ENCODE measurements at regions not wholly inside any gene's neighbourhood (a gene's known extent, or its start where the extent isn't known, plus 50 kb on each side); places are given as distances from the start of the nearest gene placed in this dataset.

- ChIA-PET CTCF (no interaction called here), POLR2A (no interaction called here)
- Mint-ChIP-seq H3K27ac (no peak overlapping the region), H3K36me3 (ENCODE audit: low read depth) (no peaks in the 10 kb centered on the region), H3K27me3 (no peaks in the 10 kb centered on the region), H3K4me3 (no peak overlapping the region), H3K4me1 (no peaks in the 10 kb centered on the region), H3K9me3 (ENCODE audit: low read depth) (peaks cover 7% of the 10 kb centered on the region)
- intact Hi-C loops (cut with DNase I, micrococcal nuclease): no loop called here
- no peak for DNase-seq
- ATAC-seq: no peak
These were observed 576.1 kb downstream of the NOVA1 start for GRCh38 chr14:26021759-26022158.

- ATAC-seq: no peak
- intact Hi-C loops (cut with DNase I, micrococcal nuclease): no loop called here
- no peak overlapping the region for H3K4me3 Mint-ChIP-seq
These were observed 580.6 kb downstream of the NOVA1 start for GRCh38 chr14:26017270-26017669.

GRCh38 chr14:26008290-26008689 lies 589.5 kb downstream of the NOVA1 start:
- CTCF ChIA-PET: no interaction called here
- DNase-seq (no peak), ATAC-seq (no peak)
- H3K27ac Mint-ChIP-seq: no peak overlapping the region
- H3K4me1 Mint-ChIP-seq: no peaks in the 10 kb centered on the region
- no peak overlapping the region for H3K4me3 Mint-ChIP-seq
- intact Hi-C loops (cut with DNase I, micrococcal nuclease): no loop called here
- POLR2A ChIA-PET: no interaction called here
- H3K36me3 Mint-ChIP-seq (ENCODE audit: low read depth): no peaks in the 10 kb centered on the region
- peaks cover 5% of the 10 kb centered on the region for H3K9me3 Mint-ChIP-seq (ENCODE audit: low read depth)
- H3K27me3 Mint-ChIP-seq: no peaks in the 10 kb centered on the region

More at GRCh38 chr14:26017270-26017669, 580.6 kb downstream of the NOVA1 start:
- POLR2A ChIA-PET: no interaction called here
- no peaks in the 10 kb centered on the region for H3K36me3 Mint-ChIP-seq (ENCODE audit: low read depth)
- no peaks in the 10 kb centered on the region for H3K27me3 Mint-ChIP-seq
- CTCF ChIA-PET: no interaction called here
- H3K4me1 Mint-ChIP-seq: no peaks in the 10 kb centered on the region
- DNase-seq: no peak
- peaks cover 28% of the 10 kb centered on the region for H3K9me3 Mint-ChIP-seq (ENCODE audit: low read depth)
- H3K27ac Mint-ChIP-seq: no peak overlapping the region

GRCh38 chr14:26004342-26004741 lies 593.5 kb downstream of the NOVA1 start:
- Mint-ChIP-seq H3K4me3 (no peak overlapping the region), H3K27me3 (no peaks in the 10 kb centered on the region), H3K27ac (no peak overlapping the region), H3K9me3 (ENCODE audit: low read depth) (no peaks in the 10 kb centered on the region), H3K36me3 (ENCODE audit: low read depth) (no peaks in the 10 kb centered on the region), H3K4me1 (no peaks in the 10 kb centered on the region)
- no peak for ATAC-seq
- DNase-seq: no peak
- ChIA-PET POLR2A (no interaction called here), CTCF (no interaction called here)
- intact Hi-C loops (cut with DNase I, micrococcal nuclease): no loop called here

GRCh38 chr14:25993830-25994229 lies 604.0 kb downstream of the NOVA1 start:
- POLR2A ChIA-PET: no interaction called here
- intact Hi-C loops (cut with DNase I, micrococcal nuclease): no loop called here

GRCh38 chr14:25988536-25988935 lies 609.3 kb downstream of the NOVA1 start:
- DNase-seq: no peak
- no peaks in the 10 kb centered on the region for H3K27me3 Mint-ChIP-seq
- POLR2A ChIA-PET: no interaction called here

More at GRCh38 chr14:25993830-25994229, 604.0 kb downstream of the NOVA1 start:
- H3K36me3 Mint-ChIP-seq (ENCODE audit: low read depth): peaks cover 1% of the 10 kb centered on the region
- no peaks in the 10 kb centered on the region for H3K27me3 Mint-ChIP-seq
- no peak overlapping the region for H3K27ac Mint-ChIP-seq
- CTCF ChIA-PET: no interaction called here
- ATAC-seq (no peak), DNase-seq (no peak)
- H3K4me1 Mint-ChIP-seq: no peaks in the 10 kb centered on the region
- peaks cover 11% of the 10 kb centered on the region for H3K9me3 Mint-ChIP-seq (ENCODE audit: low read depth)
- H3K4me3 Mint-ChIP-seq: no peak overlapping the region

GRCh38 chr14:25955772-25956171 lies 642.1 kb downstream of the NOVA1 start:
- ChIA-PET CTCF (no interaction called here), POLR2A (no interaction called here)
- no peak for DNase-seq
- H3K9me3 Mint-ChIP-seq (ENCODE audit: low read depth): peaks cover 21% of the 10 kb centered on the region
- H3K4me1 Mint-ChIP-seq: no peaks in the 10 kb centered on the region
- no peak overlapping the region for H3K4me3 Mint-ChIP-seq
- no peaks in the 10 kb centered on the region for H3K36me3 Mint-ChIP-seq (ENCODE audit: low read depth)
- no peak overlapping the region for H3K27ac Mint-ChIP-seq
- no peak for ATAC-seq
- intact Hi-C loops (cut with DNase I, micrococcal nuclease): no loop called here
- H3K27me3 Mint-ChIP-seq: no peaks in the 10 kb centered on the region

More at GRCh38 chr14:25988536-25988935, 609.3 kb downstream of the NOVA1 start:
- ATAC-seq: no peak
- Mint-ChIP-seq H3K27ac (no peak overlapping the region), H3K36me3 (ENCODE audit: low read depth) (no peaks in the 10 kb centered on the region), H3K9me3 (ENCODE audit: low read depth) (peaks cover 17% of the 10 kb centered on the region), H3K4me3 (no peak overlapping the region), H3K4me1 (no peaks in the 10 kb centered on the region)
- intact Hi-C loops (cut with DNase I, micrococcal nuclease): no loop called here
- CTCF ChIA-PET: no interaction called here

- CTCF ChIA-PET: interaction anchor here (1.1 kb wide), 1 partner anchor 9 kb away, joined by 4 read pairs; no protein-coding TSS in a partner anchor
- H3K4me1 Mint-ChIP-seq: no peaks in the 10 kb centered on the region
- H3K27ac Mint-ChIP-seq: no peak overlapping the region
- DNase-seq: no peak
- H3K4me3 Mint-ChIP-seq: no peak overlapping the region
- no peak for ATAC-seq
- POLR2A ChIA-PET: interaction anchor here (0.6 kb wide), 1 partner anchor 84 kb away, joined by 3 read pairs; no protein-coding TSS in a partner anchor
- no peaks in the 10 kb centered on the region for H3K36me3 Mint-ChIP-seq (ENCODE audit: low read depth)
- peaks cover 24% of the 10 kb centered on the region for H3K9me3 Mint-ChIP-seq (ENCODE audit: low read depth)
- H3K27me3 Mint-ChIP-seq: no peaks in the 10 kb centered on the region
- intact Hi-C loops (cut with DNase I, micrococcal nuclease): no loop called here
These were observed 644.2 kb downstream of the NOVA1 start for GRCh38 chr14:25953532-25954139.

- DNase-seq (no peak), ATAC-seq (no peak)
- intact Hi-C loops (cut with DNase I, micrococcal nuclease): no loop called here
- ChIA-PET POLR2A (no interaction called here), CTCF (no interaction called here)
- Mint-ChIP-seq H3K4me3 (no peak overlapping the region), H3K36me3 (ENCODE audit: low read depth) (no peaks in the 10 kb centered on the region), H3K27me3 (no peaks in the 10 kb centered on the region), H3K27ac (no peak overlapping the region), H3K4me1 (no peaks in the 10 kb centered on the region), H3K9me3 (ENCODE audit: low read depth) (peaks cover 4% of the 10 kb centered on the region)
These were observed 652.1 kb downstream of the NOVA1 start for GRCh38 chr14:25945746-25946145.

GRCh38 chr14:25944020-25944419 lies 653.8 kb downstream of the NOVA1 start:
- H3K27ac Mint-ChIP-seq: no peak overlapping the region
- no peaks in the 10 kb centered on the region for H3K27me3 Mint-ChIP-seq
- ATAC-seq: no peak
- H3K4me1 Mint-ChIP-seq: no peaks in the 10 kb centered on the region
- H3K9me3 Mint-ChIP-seq (ENCODE audit: low read depth): peaks cover 2% of the 10 kb centered on the region
- no peak overlapping the region for H3K4me3 Mint-ChIP-seq
- no peaks in the 10 kb centered on the region for H3K36me3 Mint-ChIP-seq (ENCODE audit: low read depth)
- intact Hi-C loops (cut with DNase I, micrococcal nuclease): loop anchor here in 1 of 2 experiments (1.0 kb wide), 1 partner anchor 10 kb away; no protein-coding TSS in a partner anchor
- CTCF ChIA-PET: interaction anchor here (1.4 kb wide), 1 partner anchor 9 kb away, joined by 4 read pairs; no protein-coding TSS in a partner anchor
- DNase-seq: no peak
- POLR2A ChIA-PET: no interaction called here

- intact Hi-C loops (cut with DNase I, micrococcal nuclease): no loop called here
- H3K9me3 Mint-ChIP-seq (ENCODE audit: low read depth): peaks cover 2% of the 10 kb centered on the region
- no peak overlapping the region for H3K4me3 Mint-ChIP-seq
- ATAC-seq: no peak
- no peaks in the 10 kb centered on the region for H3K27me3 Mint-ChIP-seq
- H3K4me1 Mint-ChIP-seq: no peaks in the 10 kb centered on the region
- DNase-seq: no peak
- no peak overlapping the region for H3K27ac Mint-ChIP-seq
- no peaks in the 10 kb centered on the region for H3K36me3 Mint-ChIP-seq (ENCODE audit: low read depth)
- POLR2A ChIA-PET: no interaction called here
- CTCF ChIA-PET: no interaction called here
These were observed 654.5 kb downstream of the NOVA1 start for GRCh38 chr14:25943329-25943728.

GRCh38 chr14:25942090-25942489 lies 655.7 kb downstream of the NOVA1 start:
- ChIA-PET POLR2A (no interaction called here), CTCF (no interaction called here)
- H3K27ac Mint-ChIP-seq: no peak overlapping the region
- peaks cover 3% of the 10 kb centered on the region for H3K9me3 Mint-ChIP-seq (ENCODE audit: low read depth)
- H3K4me1 Mint-ChIP-seq: no peaks in the 10 kb centered on the region
- H3K27me3 Mint-ChIP-seq: no peaks in the 10 kb centered on the region
- intact Hi-C loops (cut with DNase I, micrococcal nuclease): no loop called here
- ATAC-seq (no peak), DNase-seq (no peak)
- no peak overlapping the region for H3K4me3 Mint-ChIP-seq
- no peaks in the 10 kb centered on the region for H3K36me3 Mint-ChIP-seq (ENCODE audit: low read depth)

Measured in activated CD4-positive, alpha-beta T cell treated with anti-CD3 and anti-CD28 coated beads for 36 hours (primary cell).